H1 (cell line): ENCODE measurements at regions not wholly inside any gene's neighbourhood (a gene's known extent, or its start where the extent isn't known, plus 50 kb on each side); places are given as distances from the start of the nearest gene placed in this dataset.

Experiments used
- CTCF ChIA-PET: fragments of 300-600 bp; sonication (Branson Sonifier 250); formaldehyde crosslinking; loops from one replicate; lab custom pipeline; 2021; ENCODE audit not compliant: partially characterized antibody; lab: Charles Lee
- POLR2A ChIA-PET: fragments of 300-600 bp; sonication (Branson Sonifier 250); formaldehyde crosslinking; loops from one replicate; lab custom pipeline; 2021; ENCODE audit warnings: inconsistent platforms; ENCODE audit not compliant: partially characterized antibody; lab: Charles Lee
- DNase-seq, 2 experiments: peaks; one replicate each; pipeline versions ENCODE4 v3.0.0 to v3.0.0-alpha.2; 2010 to 2022; ENCODE audit warnings: low spot score in 2 of 2, low read depth in 1 of 2, mixed read lengths in 1 of 2
- FAIRE-seq: peaks from 2 replicates; lab custom pipeline; 2011; peaks lifted over from hg19 to GRCh38; lab: Jason Lieb, UNC
- H2AFZ ChIP-seq: 2 replicates; pipeline ENCODE4 v1.8.1; 2012; ENCODE audit warnings: low read length, inconsistent platforms
- H2AK5ac ChIP-seq: 2 replicates; pipeline ENCODE4 v1.6.1; 2013; ENCODE audit warnings: low read depth, low read length
- H2BK120ac ChIP-seq: replicated peaks from 2 replicates; pipeline ENCODE3; 2013; ENCODE audit warnings: low read depth, low read length, inconsistent platforms
- H2BK12ac ChIP-seq: 2 replicates; pipeline ENCODE4 v1.6.1; 2013; ENCODE audit warnings: low read depth, low read length
- H2BK15ac ChIP-seq: 2 replicates; pipeline ENCODE4 v1.6.1; 2013; ENCODE audit warnings: low read length
- H2BK20ac ChIP-seq: 2 replicates; pipeline ENCODE4 v1.6.1; 2013; ENCODE audit warnings: low read length
- H2BK5ac ChIP-seq: 2 replicates; pipeline ENCODE4 v1.6.1; 2013; ENCODE audit warnings: low read depth, low read length
- H3K14ac ChIP-seq: 2 replicates; pipeline ENCODE4 v1.6.1; 2013; ENCODE audit warnings: inconsistent platforms; ENCODE audit not compliant: insufficient read length
- H3K18ac ChIP-seq: 2 replicates; pipeline ENCODE4 v1.6.1; 2013; ENCODE audit warnings: low read length; ENCODE audit errors: extremely low read depth
- H3K23ac ChIP-seq: 2 replicates; pipeline ENCODE4 v1.6.1; 2013; ENCODE audit warnings: inconsistent platforms; ENCODE audit not compliant: insufficient read length
- H3K23me2 ChIP-seq: 2 replicates; pipeline ENCODE4 v1.6.1; 2013; ENCODE audit warnings: low read depth, low read length
- H3K27ac ChIP-seq: 2 replicates; pipeline ENCODE4 v1.6.1; 2011; ENCODE audit warnings: low read depth, low read length, inconsistent platforms
- H3K27me3 ChIP-seq, 4 experiments: replicated peaks in 1 of 4; 1 replicate in 1 of 4; 2 replicates in 3 of 4; pipeline versions ENCODE4 v1.6.1 to v1.8.1; 2011 to 2013; ENCODE audit warnings: low read length in 3 of 4, mild to moderate bottlenecking in 3 of 4, inconsistent platforms in 2 of 4, mixed read lengths in 2 of 4, moderate library complexity in 1 of 4; ENCODE audit not compliant: control insufficient read depth in 3 of 4, insufficient read depth in 3 of 4; ENCODE audit errors: extremely low read depth in 1 of 4
- H3K36me3 ChIP-seq, 4 experiments: 2 replicates each; pipeline versions ENCODE4 v1.6.1 to v1.8.1; 2011 to 2013; ENCODE audit warnings: mild to moderate bottlenecking in 4 of 4, low read length in 3 of 4, moderate library complexity in 2 of 4, control low read depth in 1 of 4, inconsistent platforms in 1 of 4; ENCODE audit not compliant: insufficient read depth in 4 of 4, control insufficient read depth in 2 of 4
- H3K4ac ChIP-seq: replicated peaks from 2 replicates; pipeline ENCODE3; 2013; ENCODE audit warnings: low read length, low read depth, mixed read lengths, inconsistent platforms; ENCODE audit not compliant: insufficient read length
- H3K4me1 ChIP-seq, 4 experiments: replicated peaks in 1 of 4; 1 replicate in 1 of 4; 2 replicates in 3 of 4; pipeline versions ENCODE4 v1.6.1 to v1.8.1; 2011 to 2013; ENCODE audit warnings: low read length in 3 of 4, inconsistent platforms in 2 of 4, mixed read lengths in 1 of 4; ENCODE audit not compliant: insufficient read depth in 4 of 4, control insufficient read depth in 3 of 4
- H3K4me2 ChIP-seq, 2 experiments: 2 replicates each; pipeline versions ENCODE4 v1.6.1 to v1.8.1; 2011 to 2013; ENCODE audit warnings: low read depth in 2 of 2, low read length in 2 of 2, control low read depth in 1 of 2, inconsistent platforms in 1 of 2, mild to moderate bottlenecking in 1 of 2; ENCODE audit not compliant: insufficient read depth in 1 of 2
- H3K4me3 ChIP-seq, 4 experiments: fragments of 200-600, 300-600 bp in 1 of 4; sonication (generic), shearing (Covaris generic), sonication (Bioruptor Twin) in 1 of 4; 2 replicates each; pipeline versions ENCODE4 v1.5.1 to v1.8.1; 2011 to 2016; ENCODE audit warnings: low read length in 4 of 4, low read depth in 3 of 4, control low read depth in 2 of 4, inconsistent platforms in 2 of 4, mild to moderate bottlenecking in 2 of 4, mixed read lengths in 1 of 4, moderate library complexity in 1 of 4; ENCODE audit not compliant: insufficient read depth in 2 of 4; ENCODE audit errors: extremely low read depth in 1 of 4
- H3K56ac ChIP-seq: replicated peaks from 2 replicates; pipeline ENCODE3; 2013; ENCODE audit warnings: low read depth, mild to moderate bottlenecking, mixed read lengths, low read length, inconsistent platforms; ENCODE audit not compliant: insufficient read length
- H3K79me1 ChIP-seq: 2 replicates; pipeline ENCODE4 v1.6.1; 2013; ENCODE audit warnings: low read depth, low read length, control low read depth
- H3K79me2 ChIP-seq, 2 experiments: 2 replicates each; pipeline versions ENCODE4 v1.6.1 to v1.8.1; 2012 to 2013; ENCODE audit warnings: low read length in 2 of 2, mild to moderate bottlenecking in 2 of 2, inconsistent platforms in 1 of 2; ENCODE audit not compliant: insufficient read depth in 2 of 2, control insufficient read depth in 1 of 2
- H3K9ac ChIP-seq, 4 experiments: replicated peaks in 1 of 4; 1 replicate in 1 of 4; 2 replicates in 3 of 4; pipeline versions ENCODE4 v1.6.1 to v1.8.1; 2011 to 2013; ENCODE audit warnings: low read depth in 3 of 4, low read length in 3 of 4, control low read depth in 2 of 4, mild to moderate bottlenecking in 2 of 4, moderate library complexity in 2 of 4, inconsistent platforms in 1 of 4; ENCODE audit errors: extremely low read depth in 1 of 4
- H3K9me3 ChIP-seq, 2 experiments: 2 replicates each; pipeline versions ENCODE4 v1.6.1 to v1.8.1; 2012 to 2013; ENCODE audit warnings: mild to moderate bottlenecking in 2 of 2, moderate library complexity in 2 of 2, control low read depth in 1 of 2, inconsistent platforms in 1 of 2, low read depth in 1 of 2, low read length in 1 of 2, mixed read lengths in 1 of 2; ENCODE audit not compliant: insufficient read depth in 2 of 2
- H4K20me1 ChIP-seq, 2 experiments: replicated peaks in 1 of 2; 2 replicates each; pipeline versions ENCODE3 to v1.8.1; 2011 to 2013; ENCODE audit warnings: inconsistent platforms in 2 of 2, low read length in 2 of 2, mild to moderate bottlenecking in 1 of 2; ENCODE audit not compliant: insufficient read depth in 2 of 2, control insufficient read depth in 1 of 2
- H4K5ac ChIP-seq: 2 replicates; pipeline ENCODE4 v1.6.1; 2013; ENCODE audit warnings: low read length, low read depth, mixed read lengths, inconsistent platforms; ENCODE audit not compliant: insufficient read length
- H4K8ac ChIP-seq: 2 replicates; pipeline ENCODE4 v1.8.0; 2013; ENCODE audit warnings: mild to moderate bottlenecking, moderate library complexity, low read length, inconsistent platforms; ENCODE audit not compliant: insufficient read depth; ENCODE audit errors: extremely low read depth
- H4K91ac ChIP-seq: replicated peaks from 2 replicates; pipeline ENCODE3; 2013; ENCODE audit warnings: low read length, mixed read lengths, inconsistent platforms; ENCODE audit not compliant: insufficient read length
- ATF3 ChIP-seq: IDR thresholded peaks from 2 replicates; pipeline ENCODE4 v1.6.1; 2011; ENCODE audit warnings: low read depth, mild to moderate bottlenecking, low read length; ENCODE audit not compliant: insufficient read depth
- BACH1 ChIP-seq: IDR thresholded peaks from 2 replicates; pipeline ENCODE4 v1.6.1; 2012; ENCODE audit warnings: low read length, improper control_type of control experiment
- EGR1 ChIP-seq: IDR thresholded peaks from 2 replicates; pipeline ENCODE4 v1.6.1; 2011; ENCODE audit warnings: low read depth, low read length, borderline replicate concordance
- GABPA ChIP-seq: IDR thresholded peaks from 2 replicates; pipeline ENCODE4 v1.6.1; 2011; ENCODE audit warnings: mild to moderate bottlenecking, low read length, moderate library complexity, borderline replicate concordance; ENCODE audit not compliant: insufficient read depth
- HDAC2 ChIP-seq, 2 experiments: fragments of 300-600 bp in 1 of 2; sonication (generic) in 1 of 2; IDR thresholded peaks; 2 replicates each; pipeline ENCODE4 v1.6.1; 2011 to 2012; ENCODE audit warnings: low read depth in 2 of 2, low read length in 2 of 2, mild to moderate bottlenecking in 2 of 2, moderate library complexity in 2 of 2, borderline replicate concordance in 1 of 2, inconsistent platforms in 1 of 2
- JUN ChIP-seq: IDR thresholded peaks from 2 replicates; pipeline ENCODE4 v1.6.1; 2011; ENCODE audit warnings: low read depth, mild to moderate bottlenecking, improper control_type of control experiment, low read length
- KDM1A ChIP-seq: fragments of 200-600, 300-600 bp; sonication (generic); IDR thresholded peaks from 2 replicates; pipeline ENCODE4 v1.7.1; 2016; ENCODE audit warnings: mild to moderate bottlenecking, low read length, borderline replicate concordance
- POLR2A ChIP-seq, 2 experiments: IDR thresholded peaks; 1 replicate in 1 of 2; 2 replicates in 1 of 2; pipeline ENCODE4 v1.6.1; 2011; ENCODE audit warnings: low read depth in 2 of 2, low read length in 2 of 2, mild to moderate bottlenecking in 2 of 2; ENCODE audit errors: control extremely low read depth in 1 of 2
- RBBP5 ChIP-seq: IDR thresholded peaks from 2 replicates; pipeline ENCODE4 v1.7.1; 2012; ENCODE audit warnings: low read depth, mild to moderate bottlenecking, inconsistent platforms, low read length, moderate library complexity, borderline replicate concordance
- SP4 ChIP-seq: IDR thresholded peaks from 2 replicates; pipeline ENCODE4 v1.6.1; 2012; ENCODE audit warnings: low read length, inconsistent platforms
- SRF ChIP-seq: IDR thresholded peaks from 2 replicates; pipeline ENCODE4 v1.6.1; 2011; ENCODE audit warnings: mild to moderate bottlenecking, low read depth, low read length, moderate library complexity
- TEAD4 ChIP-seq: IDR thresholded peaks from 2 replicates; pipeline ENCODE4 v1.6.1; 2012; ENCODE audit warnings: low read depth, low read length, inconsistent platforms, mixed read lengths
- WGBS, 2 experiments: shearing (Covaris generic) in 1 of 2; methylation state at CpG; one replicate each; pipeline versions ENCODE4 v1.1.6 to v1.1.7; 2013 to 2015; ENCODE audit warnings: low lambda C conversion rate in 2 of 2, mixed read lengths in 2 of 2, inconsistent platforms in 1 of 2, low coverage in 1 of 2, missing lambda C conversion rate in 1 of 2; ENCODE audit not compliant: insufficient replicate concordance in 2 of 2, insufficient coverage in 1 of 2, insufficient read length in 1 of 2; ENCODE audit errors: extremely low coverage in 1 of 2, missing lambda C conversion rate in 1 of 2; 5-methylcytosine and 5-hydroxymethylcytosine counted together

- 87% methylated on average over 9 of the region's 9 CpGs; no CpG with 5 or more reads in 1 of the 2 experiments for WGBS, 2 experiments
- Histone ChIP-seq H3K18ac (no peak overlapping the region), H3K23ac (no peak overlapping the region), H2BK120ac (no peak overlapping the region), H4K91ac (no peak overlapping the region), H4K8ac (no peak overlapping the region), H3K4me2 (no peak overlapping the region), H4K5ac (no peak overlapping the region), H3K4me1 (no peaks in the 10 kb centered on the region; a peak in 2 of 7 replicates), H4K20me1 (no peaks in the 10 kb centered on the region), H3K27me3 (no peaks in the 10 kb centered on the region), H2BK15ac (no peak overlapping the region), H2BK20ac (no peak overlapping the region), H3K79me1 (no peaks in the 10 kb centered on the region), H3K36me3 (no peaks in the 10 kb centered on the region), H2AFZ (no peak overlapping the region), H3K4me3 (no peak overlapping the region), H3K56ac (no peak overlapping the region), H3K14ac (no peak overlapping the region), H2AK5ac (no peak overlapping the region), H3K9ac (no peak overlapping the region), H3K4ac (no peak overlapping the region), H3K9me3 (peaks cover 8 to 14% of the 10 kb centered on the region in 2 experiments), H3K23me2 (no peaks in the 10 kb centered on the region), H3K27ac (no peak overlapping the region), H2BK5ac (no peak overlapping the region), H2BK12ac (no peak overlapping the region), H3K79me2 (no peaks in the 10 kb centered on the region)
- FAIRE-seq (no peak), DNase-seq (no peak)
- ChIA-PET POLR2A (no interaction called here), CTCF (interaction anchor here (0.6 to 3.1 kb wide), 7 partner anchors 13 to 419 kb away, joined by 3 to 16 read pairs (median 5); no protein-coding TSS in a partner anchor)
- TF ChIP-seq KDM1A, result no peak
- TF ChIP-seq SP4, result no peak
- no peak for TF ChIP-seq EGR1
- TF ChIP-seq JUN, result no peak
- TF ChIP-seq HDAC2 (IDR thresholded peaks at IDR 0.05; ENCODE audit: borderline replicate concordance in 1 of 2, low read depth in 2 of 2, low read length in 2 of 2), result no peak
- TF ChIP-seq RBBP5, result no peak
- TF ChIP-seq ATF3, result no peak
- TF ChIP-seq TEAD4, result no peak
- TF ChIP-seq POLR2A (IDR thresholded peaks at IDR 0.05; ENCODE audit: control extremely low read depth in 1 of 2, low read depth in 2 of 2, low read length in 2 of 2), result no peak
- no peak for TF ChIP-seq GABPA
- TF ChIP-seq BACH1, result no peak
- no peak for TF ChIP-seq SRF
Measured at GRCh38 chr2:237152361-237152760, 66.7 kb downstream of the COPS8 start.
